Endothelial cell of umbilical vein (primary cell): ENCODE measurements at regions not wholly inside any gene's neighbourhood (a gene's known extent, or its start where the extent isn't known, plus 50 kb on each side); places are given as distances from the start of the nearest gene placed in this dataset.

Source experiments
- BruUV-seq: library from RNA; stranded (reverse); fragments of 400-500 nt; replicated peaks from 2 replicates; lab custom pipeline; 2021; lab: Mats Ljungman, UMichigan
- CTCF ChIA-PET: fragments of 300-600, 350-600 bp; sonication (Branson Sonifier 250); formaldehyde crosslinking; loops from one replicate; lab custom pipeline; 2021; ENCODE audit warnings: antibody characterized with exemption, inconsistent platforms; lab: Charles Lee
- POLR2A ChIA-PET: fragments of 300-600, 350-600 bp; sonication (Branson Sonifier 250); formaldehyde crosslinking; loops from one replicate; lab custom pipeline; 2021; ENCODE audit warnings: antibody characterized with exemption, inconsistent platforms; lab: Charles Lee
- DNase-seq: peaks from one replicate; pipeline ENCODE4 v3.0.0-alpha.2; 2011; ENCODE audit warnings: low read depth, low spot score
- FAIRE-seq: peaks from 2 replicates; lab custom pipeline; 2011; peaks lifted over from hg19 to GRCh38; lab: Jason Lieb, UNC
- H2AFZ ChIP-seq: 2 replicates; pipeline ENCODE4 v1.6.0; 2012; ENCODE audit warnings: low read depth, low read length, control low read depth, inconsistent platforms
- H3K27ac ChIP-seq: 2 replicates; pipeline ENCODE4 v1.5.1; 2011; ENCODE audit warnings: low read depth, mild to moderate bottlenecking, control low read depth, low read length, moderate library complexity; ENCODE audit not compliant: insufficient read depth
- H3K27me3 ChIP-seq, 2 experiments: 2 replicates each; pipeline versions ENCODE4 v1.6.0 to v1.6.1; 2011; ENCODE audit warnings: low read length in 2 of 2, mixed read lengths in 1 of 2; ENCODE audit not compliant: control insufficient read depth in 2 of 2, insufficient read depth in 2 of 2
- H3K36me3 ChIP-seq, 2 experiments: 2 replicates in 1 of 2; 3 replicates in 1 of 2; pipeline ENCODE4 v1.5.1; 2011; ENCODE audit warnings: low read length in 2 of 2, mild to moderate bottlenecking in 1 of 2, moderate library complexity in 1 of 2; ENCODE audit not compliant: control insufficient read depth in 2 of 2, insufficient read depth in 2 of 2; ENCODE audit errors: extremely low read depth in 1 of 2
- H3K4me1 ChIP-seq: 3 replicates; pipeline ENCODE4 v1.5.1; 2011; ENCODE audit warnings: mild to moderate bottlenecking, low read length; ENCODE audit not compliant: control insufficient read depth, insufficient read depth; ENCODE audit errors: extremely low read depth
- H3K4me2 ChIP-seq: 2 replicates; pipeline ENCODE4 v1.6.1; 2011; ENCODE audit warnings: low read length, control low read depth, mixed read lengths; ENCODE audit not compliant: insufficient read depth
- H3K4me3 ChIP-seq, 3 experiments: fragments of 200-600 bp in 1 of 3; sonication (generic), shearing (Covaris generic) in 1 of 3; replicated peaks in 1 of 3; 2 replicates each; pipeline ENCODE4 v1.5.1; 2011 to 2016; ENCODE audit warnings: control low read depth in 3 of 3, low read length in 3 of 3, mild to moderate bottlenecking in 2 of 3, inconsistent platforms in 1 of 3, low read depth in 1 of 3, moderate library complexity in 1 of 3; ENCODE audit not compliant: insufficient read depth in 1 of 3
- H3K79me2 ChIP-seq: 2 replicates; pipeline ENCODE4 v1.6.0; 2012; ENCODE audit warnings: low read length, inconsistent platforms; ENCODE audit not compliant: control insufficient read depth, insufficient read depth
- H3K9ac ChIP-seq: replicated peaks from 2 replicates; pipeline ENCODE3; 2011; ENCODE audit warnings: low read length, control low read depth; ENCODE audit not compliant: insufficient read depth; ENCODE audit errors: extremely low read depth
- H3K9me1 ChIP-seq: replicated peaks from 3 replicates; pipeline ENCODE4 v1.6.0; 2011; ENCODE audit warnings: mild to moderate bottlenecking, low read length; ENCODE audit not compliant: control insufficient read depth, insufficient read depth; ENCODE audit errors: extremely low read depth
- H3K9me3 ChIP-seq: replicated peaks from 2 replicates; pipeline ENCODE4 v1.5.1; 2012; ENCODE audit warnings: low read length, inconsistent platforms; ENCODE audit not compliant: control insufficient read depth, insufficient read depth
- H4K20me1 ChIP-seq: replicated peaks from 2 replicates; pipeline ENCODE3; 2011; ENCODE audit warnings: mild to moderate bottlenecking, low read length; ENCODE audit not compliant: control insufficient read depth, insufficient read depth; ENCODE audit errors: extremely low read depth
- GATA2 ChIP-seq: IDR thresholded peaks from 2 replicates; pipeline ENCODE4 v1.7.0; 2011; ENCODE audit warnings: low read depth, mild to moderate bottlenecking, moderate library complexity, mixed read lengths, low read length; ENCODE audit not compliant: insufficient read length, insufficient read depth
- MAX ChIP-seq: IDR thresholded peaks from 2 replicates; pipeline ENCODE4 v1.6.1; 2011; ENCODE audit not compliant: insufficient read depth, insufficient read length
- MYC ChIP-seq: IDR thresholded peaks from one replicate; pipeline ENCODE4 v1.6.1; 2011; ENCODE audit warnings: mild to moderate bottlenecking, low read depth, low read length
- POLR2A ChIP-seq: IDR thresholded peaks from 2 replicates; pipeline ENCODE4 v1.6.1; 2012; ENCODE audit warnings: low read depth, mild to moderate bottlenecking, control low read depth, low read length
- POLR2AphosphoS5 ChIP-seq: IDR thresholded peaks from 2 replicates; pipeline ENCODE4 v1.6.1; 2012; ENCODE audit warnings: low read depth, mild to moderate bottlenecking, control low read depth, low read length, moderate library complexity; ENCODE audit not compliant: insufficient read depth
- dilution Hi-C: fragments of 300-500 bp; cut with MboI; formaldehyde crosslinking; loops from one replicate; pipeline ENCODE4 v1.15.0; 2019; ENCODE audit warnings: low sequenced_read_pairs; ENCODE audit not compliant: extremely low pct_ligation_motif_present
- intact Hi-C: fragments of 100-400 bp; cut with micrococcal nuclease; formaldehyde crosslinking; loops from one replicate; pipeline ENCODE4 v1.10.0; 2022
- TF ChIP-seq, protein P1 (sequence below), 2 donors: IDR thresholded peaks; 1 replicate in 1 of 2; 2 replicates in 1 of 2; pipeline ENCODE4 v1.5.1; 2011; ENCODE audit warnings: low read length in 2 of 2, mild to moderate bottlenecking in 2 of 2, moderate library complexity in 2 of 2, control low read depth in 1 of 2, inconsistent platforms in 1 of 2, low read depth in 1 of 2; ENCODE audit not compliant: insufficient read depth in 1 of 2; ENCODE audit errors: extremely low read depth in 1 of 2

DNA sequence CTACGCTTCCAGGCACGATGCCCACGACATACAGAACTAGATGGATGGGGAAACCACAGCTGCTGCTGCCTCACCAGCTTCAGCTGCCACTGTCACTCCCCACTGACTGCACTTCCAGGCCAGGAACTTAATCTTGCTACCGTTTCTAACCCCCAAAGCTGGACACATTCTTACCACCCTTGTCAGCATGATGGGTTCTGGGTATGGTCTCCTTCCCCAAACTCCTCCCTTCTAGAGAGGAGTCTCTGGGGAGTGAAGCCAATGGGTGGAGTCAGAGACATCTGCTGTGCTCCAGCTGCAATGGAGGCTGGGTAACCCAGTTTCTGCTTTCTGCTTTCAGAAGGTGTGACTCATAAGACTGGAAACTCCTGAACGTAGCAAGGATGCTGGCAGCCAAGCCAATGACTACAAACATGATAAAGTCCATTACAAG is 87.0 kb upstream of the THY1 start:
- Histone ChIP-seq H3K4me2 (no peak overlapping the region), H3K9me1 (no peaks in the 10 kb centered on the region), H3K27me3 (peaks cover 0 to 2% of the 10 kb centered on the region in 2 experiments), H3K9ac (no peak overlapping the region), H3K36me3 (no peaks in the 10 kb centered on the region), H3K27ac (no peak overlapping the region), H4K20me1 (no peaks in the 10 kb centered on the region), H2AFZ (no peak overlapping the region), H3K4me1 (no peaks in the 10 kb centered on the region), H3K4me3 (no peak overlapping the region), H3K79me2 (no peaks in the 10 kb centered on the region), H3K9me3 (no peaks in the 10 kb centered on the region)
- ChIA-PET CTCF (no interaction called here), POLR2A (no interaction called here)
- intact Hi-C loops = no loop called here
- dilution Hi-C loops = no loop called here
- DNase-seq (no peak), FAIRE-seq (no peak)
- no TSS peak for BruUV-seq
- TF ChIP-seq MYC = no peak
- TF ChIP-seq POLR2A = no peak
- TF ChIP-seq, protein P1, sequence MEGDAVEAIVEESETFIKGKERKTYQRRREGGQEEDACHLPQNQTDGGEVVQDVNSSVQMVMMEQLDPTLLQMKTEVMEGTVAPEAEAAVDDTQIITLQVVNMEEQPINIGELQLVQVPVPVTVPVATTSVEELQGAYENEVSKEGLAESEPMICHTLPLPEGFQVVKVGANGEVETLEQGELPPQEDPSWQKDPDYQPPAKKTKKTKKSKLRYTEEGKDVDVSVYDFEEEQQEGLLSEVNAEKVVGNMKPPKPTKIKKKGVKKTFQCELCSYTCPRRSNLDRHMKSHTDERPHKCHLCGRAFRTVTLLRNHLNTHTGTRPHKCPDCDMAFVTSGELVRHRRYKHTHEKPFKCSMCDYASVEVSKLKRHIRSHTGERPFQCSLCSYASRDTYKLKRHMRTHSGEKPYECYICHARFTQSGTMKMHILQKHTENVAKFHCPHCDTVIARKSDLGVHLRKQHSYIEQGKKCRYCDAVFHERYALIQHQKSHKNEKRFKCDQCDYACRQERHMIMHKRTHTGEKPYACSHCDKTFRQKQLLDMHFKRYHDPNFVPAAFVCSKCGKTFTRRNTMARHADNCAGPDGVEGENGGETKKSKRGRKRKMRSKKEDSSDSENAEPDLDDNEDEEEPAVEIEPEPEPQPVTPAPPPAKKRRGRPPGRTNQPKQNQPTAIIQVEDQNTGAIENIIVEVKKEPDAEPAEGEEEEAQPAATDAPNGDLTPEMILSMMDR (IDR thresholded peaks at IDR 0.05; ENCODE audit: extremely low read depth in 1 of 2, insufficient read depth in 1 of 2, low read depth in 1 of 2, low read length in 2 of 2) = no peak

DNA sequence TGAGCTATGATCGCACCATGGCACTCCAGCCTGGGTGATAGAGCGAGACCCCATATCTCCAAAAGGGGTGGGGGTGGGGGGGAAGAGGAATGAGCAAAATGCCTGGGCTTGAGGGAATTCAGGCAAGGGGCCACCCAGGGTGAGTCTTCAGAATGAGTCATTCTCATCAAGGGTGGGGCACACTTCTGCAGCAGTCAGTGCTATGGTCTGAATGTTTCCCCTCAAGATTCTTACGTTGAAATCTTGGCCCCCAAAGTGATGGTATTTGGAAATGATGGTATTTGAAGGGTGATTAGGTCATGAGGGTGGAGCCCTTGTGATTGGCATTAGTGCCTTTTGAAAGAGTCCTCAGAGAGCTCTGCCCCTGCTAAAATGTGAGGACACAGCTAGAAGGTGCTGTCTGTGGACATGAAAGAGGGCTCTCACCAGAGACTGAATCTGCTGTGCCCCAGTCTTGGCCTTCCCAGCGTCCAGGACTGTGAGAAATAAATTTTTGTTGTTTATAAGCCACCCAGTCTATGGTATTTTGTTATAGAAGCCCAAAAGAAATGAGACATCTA is 86.4 kb upstream of the THY1 start:
- no peaks in the 10 kb centered on the region for H3K79me2 ChIP-seq
- dilution Hi-C loops = no loop called here
- FAIRE-seq = no peak
- H3K9ac ChIP-seq = no peak overlapping the region
- no peaks in the 10 kb centered on the region for H3K9me3 ChIP-seq
- H3K27ac ChIP-seq = no peak overlapping the region
- H3K36me3 ChIP-seq = no peaks in the 10 kb centered on the region
- no peaks in the 10 kb centered on the region for H3K9me1 ChIP-seq
- POLR2A ChIA-PET = no interaction called here
- H3K4me2 ChIP-seq = no peak overlapping the region
- H3K27me3 ChIP-seq = peaks cover 0 to 2% of the 10 kb centered on the region in 2 experiments
- no peak overlapping the region for H2AFZ ChIP-seq
- TF ChIP-seq MYC = no peak
- no peak for TF ChIP-seq GATA2
- TF ChIP-seq POLR2A = no peak
- TF ChIP-seq POLR2AphosphoS5 = no peak
- TF ChIP-seq, protein P1 (IDR thresholded peaks at IDR 0.05; ENCODE audit: extremely low read depth in 1 of 2, insufficient read depth in 1 of 2, low read depth in 1 of 2, low read length in 2 of 2) = no peak
- TF ChIP-seq MAX = no peak
- no TSS peak for BruUV-seq
- CTCF ChIA-PET = no interaction called here
- intact Hi-C loops = no loop called here
- no peak for DNase-seq
- H3K4me1 ChIP-seq = no peaks in the 10 kb centered on the region
- H3K4me3 ChIP-seq = no peak overlapping the region
- H4K20me1 ChIP-seq = no peaks in the 10 kb centered on the region
